OCI-LY7 (cell line): ENCODE measurements at regions not wholly inside any gene's neighbourhood (a gene's known extent, or its start where the extent isn't known, plus 50 kb on each side); places are given as distances from the start of the nearest gene placed in this dataset.

Experiments used
- BruUV-seq: library from RNA; stranded (reverse); fragments of 400-500 nt; replicated peaks from 2 replicates; lab custom pipeline; 2021; lab: Mats Ljungman, UMichigan
- CTCF ChIA-PET: fragments of 300-600 bp; sonication (Branson Sonifier 250); formaldehyde crosslinking; loops from one replicate; lab custom pipeline; 2022; ENCODE audit warnings: antibody characterized with exemption; ENCODE audit not compliant: unreplicated experiment; lab: Charles Lee
- POLR2A ChIA-PET: fragments of 300-600 bp; sonication (Branson Sonifier 250); formaldehyde crosslinking; loops from one replicate; lab custom pipeline; 2022; ENCODE audit warnings: antibody characterized with exemption; lab: Charles Lee
- DNase-seq: peaks from one replicate; pipeline ENCODE4 v3.0.0-alpha.2; 2015; ENCODE audit warnings: low spot score
- H2AFZ ChIP-seq: fragments of 200-600 bp; sonication (generic), shearing (Covaris generic); 2 replicates; pipeline ENCODE4 v1.6.1; 2014; ENCODE audit warnings: mild to moderate bottlenecking, antibody characterized with exemption, low read length, moderate library complexity
- H3K27ac ChIP-seq: fragments of 200-600 bp; sonication (generic); 2 replicates; pipeline ENCODE4 v1.5.1; 2014; ENCODE audit warnings: mixed run types, low read depth, mild to moderate bottlenecking, moderate library complexity, low read length, inconsistent platforms; ENCODE audit not compliant: poor library complexity, severe bottlenecking
- H3K36me3 ChIP-seq: fragments of 200-600 bp; sonication (generic); 2 replicates; pipeline ENCODE4 v1.6.1; 2014; ENCODE audit warnings: mild to moderate bottlenecking, antibody characterized with exemption, low read length, moderate library complexity, mixed read lengths; ENCODE audit not compliant: insufficient read depth
- H3K4me1 ChIP-seq: fragments of 200-600 bp; sonication (generic); 2 replicates; pipeline ENCODE4 v1.5.1; 2014; ENCODE audit warnings: mild to moderate bottlenecking, low read length; ENCODE audit not compliant: insufficient read depth, poor library complexity, severe bottlenecking
- H3K4me2 ChIP-seq: fragments of 200-600 bp; sonication (generic); 2 replicates; pipeline ENCODE4 v1.6.1; 2014; ENCODE audit warnings: mild to moderate bottlenecking, low read length
- H3K4me3 ChIP-seq: fragments of 200-600 bp; sonication (generic); 2 replicates; pipeline ENCODE4 v1.5.1; 2014; ENCODE audit warnings: mild to moderate bottlenecking, low read depth, low read length; ENCODE audit not compliant: poor library complexity, severe bottlenecking
- H3K79me2 ChIP-seq: fragments of 200-600 bp; sonication (generic); 2 replicates; pipeline ENCODE4 v1.6.1; 2016; ENCODE audit warnings: low read depth, mild to moderate bottlenecking, low read length, moderate library complexity, mixed read lengths; ENCODE audit not compliant: insufficient read depth
- H3K9me2 ChIP-seq: fragments of 200-600 bp; sonication (generic); 2 replicates; pipeline ENCODE4 v1.6.1; 2016; ENCODE audit warnings: mild to moderate bottlenecking, low read length, mixed read lengths; ENCODE audit not compliant: insufficient read depth
- H3K9me3 ChIP-seq: fragments of 200-600 bp; sonication (generic); 2 replicates; pipeline ENCODE4 v1.6.1; 2014; ENCODE audit warnings: mild to moderate bottlenecking, mixed run types, low read length, mixed read lengths
- H4K20me1 ChIP-seq: fragments of 200-600 bp; sonication (generic); 2 replicates; pipeline ENCODE4 v1.6.1; 2014; ENCODE audit warnings: mild to moderate bottlenecking, antibody characterized with exemption, low read length, moderate library complexity, mixed read lengths; ENCODE audit not compliant: insufficient read depth
- EZH2phosphoT487 ChIP-seq: fragments of 200-600 bp; sonication (generic); IDR thresholded peaks from 2 replicates; pipeline ENCODE4 v1.6.1; 2018; ENCODE audit warnings: low read depth, borderline replicate concordance, mild to moderate bottlenecking, mixed run types, antibody characterized with exemption, low read length, moderate library complexity, mixed read lengths
- intact Hi-C: fragments of 100-400 bp; cut with micrococcal nuclease; formaldehyde crosslinking; loops from one replicate; pipeline ENCODE4 v1.10.0; 2022; ENCODE audit not compliant: unreplicated experiment
- TF ChIP-seq, protein P1 (sequence below): fragments of 200-600 bp; sonication (generic); conservative IDR thresholded peaks from 2 replicates; pipeline ENCODE4 v1.5.1; 2014; ENCODE audit warnings: mild to moderate bottlenecking, antibody characterized with exemption, low read length, moderate library complexity, mixed read lengths

DNA sequence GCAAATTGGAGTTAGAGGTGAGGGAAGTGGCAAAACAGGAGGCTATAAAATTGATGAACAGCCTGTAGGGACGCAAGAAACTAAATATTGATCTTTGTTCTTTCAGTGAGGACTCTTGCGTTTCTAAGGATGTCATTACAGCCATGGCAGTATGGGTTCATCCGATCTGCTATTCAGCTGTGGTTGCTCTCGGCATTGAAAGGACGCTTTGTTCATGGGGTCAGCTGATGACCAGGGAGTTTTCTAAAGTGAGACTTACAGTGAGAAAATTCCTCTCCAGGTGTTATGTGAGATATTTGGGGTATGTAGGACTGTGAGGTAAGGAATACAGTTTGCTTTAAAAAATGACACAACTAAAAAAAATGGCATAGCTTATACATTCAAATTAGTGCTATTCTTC lies 52.7 kb upstream of the PELI1 start:
- POLR2A ChIA-PET, result interaction anchor here (0.6 kb wide), 1 partner anchor 335 kb away, joined by 3 read pairs; no protein-coding TSS in a partner anchor

DNA sequence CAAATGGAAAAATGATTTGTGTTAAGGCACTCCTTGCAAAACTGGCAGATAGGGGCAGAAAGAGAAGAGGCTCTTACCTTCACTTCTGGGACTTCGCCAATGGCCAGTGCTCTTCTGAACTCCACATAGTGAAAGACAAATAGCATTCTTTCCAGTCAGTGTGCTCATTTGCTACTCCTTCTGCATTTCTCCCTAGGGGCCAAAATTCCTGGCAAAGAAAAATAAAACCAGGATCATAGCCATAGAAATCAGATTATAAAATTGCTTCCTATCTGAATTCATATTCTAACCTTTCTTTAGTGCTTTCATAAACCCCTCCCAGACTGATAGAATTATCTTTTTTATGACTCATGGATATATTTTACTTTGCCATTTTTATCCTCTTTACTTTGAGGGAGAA lies 56.9 kb upstream of the PELI1 start:
- peaks cover 54% of the 10 kb centered on the region for H3K4me1 ChIP-seq
- CTCF ChIA-PET, result no interaction called here
- no TSS peak for BruUV-seq
- H3K4me2 ChIP-seq, result no peak overlapping the region
- no peak for DNase-seq
- H3K9me3 ChIP-seq, result 0 out of 2 replicates have a peak, but pooled peaks cover 5% of the 10 kb centered on the region
- intact Hi-C loops, result no loop called here
- no peaks in the 10 kb centered on the region; the same call in 1 of the 2 replicates for H3K36me3 ChIP-seq
- no peaks in the 10 kb centered on the region for H4K20me1 ChIP-seq
- H2AFZ ChIP-seq, result no peak overlapping the region
- no peak overlapping the region for H3K4me3 ChIP-seq
- H3K9me2 ChIP-seq, result no peaks in the 10 kb centered on the region
- no peaks in the 10 kb centered on the region for H3K79me2 ChIP-seq
- POLR2A ChIA-PET, result interaction anchor here (0.6 kb wide), 1 partner anchor 127 kb away, joined by 3 read pairs; no protein-coding TSS in a partner anchor
- no peak for TF ChIP-seq EZH2phosphoT487
- TF ChIP-seq, protein P1, sequence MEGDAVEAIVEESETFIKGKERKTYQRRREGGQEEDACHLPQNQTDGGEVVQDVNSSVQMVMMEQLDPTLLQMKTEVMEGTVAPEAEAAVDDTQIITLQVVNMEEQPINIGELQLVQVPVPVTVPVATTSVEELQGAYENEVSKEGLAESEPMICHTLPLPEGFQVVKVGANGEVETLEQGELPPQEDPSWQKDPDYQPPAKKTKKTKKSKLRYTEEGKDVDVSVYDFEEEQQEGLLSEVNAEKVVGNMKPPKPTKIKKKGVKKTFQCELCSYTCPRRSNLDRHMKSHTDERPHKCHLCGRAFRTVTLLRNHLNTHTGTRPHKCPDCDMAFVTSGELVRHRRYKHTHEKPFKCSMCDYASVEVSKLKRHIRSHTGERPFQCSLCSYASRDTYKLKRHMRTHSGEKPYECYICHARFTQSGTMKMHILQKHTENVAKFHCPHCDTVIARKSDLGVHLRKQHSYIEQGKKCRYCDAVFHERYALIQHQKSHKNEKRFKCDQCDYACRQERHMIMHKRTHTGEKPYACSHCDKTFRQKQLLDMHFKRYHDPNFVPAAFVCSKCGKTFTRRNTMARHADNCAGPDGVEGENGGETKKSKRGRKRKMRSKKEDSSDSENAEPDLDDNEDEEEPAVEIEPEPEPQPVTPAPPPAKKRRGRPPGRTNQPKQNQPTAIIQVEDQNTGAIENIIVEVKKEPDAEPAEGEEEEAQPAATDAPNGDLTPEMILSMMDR, result no peak
- no peak overlapping the region for H3K27ac ChIP-seq

More for the DNA sequence above, 52.7 kb upstream of the PELI1 start:
- no peak overlapping the region for H3K4me3 ChIP-seq
- no TSS peak for BruUV-seq
- no peak overlapping the region for H3K27ac ChIP-seq
- intact Hi-C loops, result no loop called here
- CTCF ChIA-PET, result no interaction called here
- no peak for DNase-seq
- no peaks in the 10 kb centered on the region for H3K79me2 ChIP-seq
- no peaks in the 10 kb centered on the region for H3K9me2 ChIP-seq
- H3K9me3 ChIP-seq, result 0 out of 2 replicates have a peak, but pooled peaks cover 5% of the 10 kb centered on the region
- H4K20me1 ChIP-seq, result no peaks in the 10 kb centered on the region
- 0 out of 2 replicates have a peak overlapping the region, but pooled peaks have one; percentile 37 for H3K4me2 ChIP-seq
- no peak for TF ChIP-seq EZH2phosphoT487
- TF ChIP-seq, protein P1, result no peak
- peak overlapping the region; percentile 91; the same call in 1 of the 2 replicates for H2AFZ ChIP-seq
- H3K4me1 ChIP-seq, result peaks cover 42% of the 10 kb centered on the region
- H3K36me3 ChIP-seq, result no peaks in the 10 kb centered on the region; the same call in 1 of the 2 replicates

DNA sequence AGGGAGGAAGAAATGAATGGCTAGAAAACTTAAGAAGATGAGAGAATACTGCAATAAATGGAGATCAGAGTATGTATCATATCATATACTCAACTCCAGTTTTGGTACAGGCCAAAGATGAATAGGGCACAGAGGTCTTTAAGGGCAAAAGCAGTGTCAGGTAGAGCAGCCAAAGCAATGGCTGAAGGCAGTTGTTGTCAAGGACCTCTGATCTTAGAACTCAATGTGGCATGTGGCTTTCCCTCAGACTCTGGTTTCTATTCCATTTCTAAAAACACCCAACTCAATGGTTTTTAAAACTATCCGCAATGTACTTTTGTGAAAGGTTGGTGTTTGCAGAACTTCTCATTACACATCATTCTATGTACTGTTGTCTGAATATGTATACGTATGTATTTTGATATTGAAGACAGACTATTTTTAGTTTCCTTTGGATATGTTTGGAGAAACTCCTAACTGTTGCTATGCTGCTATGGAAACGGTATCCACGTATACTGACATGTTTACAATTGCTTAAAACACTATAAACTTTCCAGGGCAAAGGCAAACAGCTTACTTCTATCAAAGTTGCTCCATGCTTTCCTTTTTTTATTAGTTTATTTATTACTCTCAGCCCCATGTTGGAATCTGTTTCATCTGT lies 58.1 kb upstream of the PELI1 start:
- peaks cover 59% of the 10 kb centered on the region for H3K4me1 ChIP-seq
- ChIA-PET POLR2A (no interaction called here), CTCF (no interaction called here)
- TF ChIP-seq, protein P1, result no peak
- TF ChIP-seq EZH2phosphoT487, result no peak
- 0 out of 2 replicates have a peak, but pooled peaks cover 5% of the 10 kb centered on the region for H3K9me3 ChIP-seq
- H3K36me3 ChIP-seq, result no peaks in the 10 kb centered on the region; the same call in 1 of the 2 replicates
- no peaks in the 10 kb centered on the region for H3K79me2 ChIP-seq
- H2AFZ ChIP-seq, result no peak overlapping the region
- no peak overlapping the region for H3K4me3 ChIP-seq
- intact Hi-C loops, result no loop called here
- H3K27ac ChIP-seq, result no peak overlapping the region
- H4K20me1 ChIP-seq, result no peaks in the 10 kb centered on the region
- no peaks in the 10 kb centered on the region for H3K9me2 ChIP-seq
- no peak for DNase-seq
- no TSS peak for BruUV-seq
- no peak overlapping the region for H3K4me2 ChIP-seq
